Hypothalamus (tissue), 51 donors: ENCODE measurements at regions not wholly inside any gene's neighbourhood (a gene's known extent, or its start where the extent isn't known, plus 50 kb on each side); places are given as distances from the start of the nearest gene placed in this dataset.
"Not testable (repeated sequence)": the region's sequence is repeated elsewhere in the genome, so short reads cannot be mapped to it uniquely, and the experiment has no call there.

ENCODE experiments used
- DNase-seq, 51 donors: peaks; one replicate each; lab custom pipeline; 2025; lab: John Stamatoyannopoulos, UW

DNA sequence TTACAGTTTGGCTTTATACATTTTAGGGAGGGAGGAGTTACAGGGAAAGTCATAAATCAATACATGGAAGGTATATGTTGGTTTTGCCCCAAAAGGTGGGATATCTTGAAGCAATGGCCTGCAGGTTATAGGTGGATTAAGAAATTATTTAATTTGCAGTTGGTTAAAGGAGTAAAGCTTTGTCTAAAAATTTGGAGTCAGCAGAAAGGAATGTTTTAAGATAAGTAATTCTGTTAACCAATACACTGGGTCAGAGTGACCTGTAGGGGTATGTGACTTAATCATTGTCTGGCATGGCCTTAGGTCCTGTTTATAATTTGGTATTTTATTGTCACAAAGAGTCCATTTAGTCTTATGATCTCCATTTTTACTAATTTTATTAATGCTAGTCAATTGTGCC, 115.0 kb downstream of the AGTR2 start:
- no peak for DNase-seq

DNA sequence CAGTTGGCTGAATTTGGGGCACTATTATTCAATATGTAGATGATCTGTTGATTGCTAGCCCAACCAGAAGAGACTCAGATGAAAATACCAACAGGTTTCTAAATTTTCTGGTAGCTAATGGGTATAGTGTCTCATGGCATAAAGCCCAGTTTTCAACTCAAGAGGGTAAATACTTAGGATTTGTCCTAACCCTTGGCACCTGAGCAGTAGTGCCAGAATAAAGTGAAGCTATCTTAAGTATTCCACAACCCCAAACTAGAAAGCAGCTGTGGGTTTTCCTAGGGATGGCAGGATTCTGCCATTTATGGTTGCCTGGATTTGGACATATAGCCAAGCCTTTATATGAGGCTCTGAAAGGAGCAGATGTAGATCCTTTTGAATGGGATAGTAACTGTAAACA, 119.0 kb downstream of the AGTR2 start:
- DNase-seq, result no peak

DNA sequence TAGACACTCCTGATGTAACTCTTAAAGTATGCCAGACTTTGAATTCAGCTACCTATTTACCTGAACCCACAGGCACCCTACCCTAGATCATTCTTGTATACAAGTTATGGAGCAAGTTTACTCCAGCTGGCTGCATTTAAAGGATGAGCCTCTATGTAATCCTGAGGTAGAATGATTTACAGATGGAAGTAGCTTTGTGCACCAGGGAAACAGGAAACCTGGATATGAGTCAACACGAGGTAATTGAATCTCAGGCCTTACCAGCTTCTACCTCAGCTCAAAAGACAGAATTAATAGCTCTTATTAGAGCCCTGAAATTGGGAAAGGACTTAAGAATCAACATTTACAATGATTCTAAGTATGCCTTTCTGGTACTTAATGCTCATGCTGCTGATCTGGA, 119.8 kb downstream of the AGTR2 start:
- no peak for DNase-seq

DNA sequence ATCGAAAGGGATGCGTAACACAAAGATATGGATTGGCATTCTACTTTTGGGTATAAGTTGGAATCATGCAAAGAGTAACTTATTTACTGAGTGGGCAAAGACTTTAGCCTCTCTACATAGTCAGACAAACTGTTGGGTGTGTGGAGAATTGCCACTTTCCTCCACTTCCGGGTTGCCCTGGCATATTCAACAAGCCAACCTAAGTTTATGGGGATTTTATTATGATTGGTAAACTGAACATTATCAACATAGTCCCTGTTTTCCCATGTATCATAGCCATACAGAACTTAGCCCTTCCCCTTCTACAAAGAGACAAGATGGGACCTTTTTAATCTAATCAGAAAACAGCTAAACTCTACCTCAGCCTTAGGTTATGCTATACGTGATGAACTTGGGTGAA, 121.6 kb downstream of the AGTR2 start:
- no peak for DNase-seq

DNA sequence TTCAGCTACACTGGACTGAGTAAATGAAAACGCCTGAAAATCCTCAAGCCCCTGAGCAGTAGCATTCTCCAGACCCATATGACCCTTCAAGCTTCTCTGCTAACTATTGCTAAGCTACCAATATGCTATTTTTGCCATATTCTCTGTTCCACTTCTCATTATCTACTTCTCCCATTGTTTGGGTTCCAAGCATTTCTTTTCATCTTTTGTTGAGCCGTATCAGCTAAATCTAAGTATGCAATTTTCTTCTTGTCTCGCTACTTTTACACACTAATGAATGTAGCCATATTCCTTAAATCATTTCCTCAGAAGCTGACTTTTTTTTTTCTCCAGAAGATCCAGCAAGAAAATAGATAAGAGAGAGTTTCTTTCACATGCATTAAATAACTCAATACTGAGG, 128.4 kb downstream of the AGTR2 start:
- no peak for DNase-seq

DNA sequence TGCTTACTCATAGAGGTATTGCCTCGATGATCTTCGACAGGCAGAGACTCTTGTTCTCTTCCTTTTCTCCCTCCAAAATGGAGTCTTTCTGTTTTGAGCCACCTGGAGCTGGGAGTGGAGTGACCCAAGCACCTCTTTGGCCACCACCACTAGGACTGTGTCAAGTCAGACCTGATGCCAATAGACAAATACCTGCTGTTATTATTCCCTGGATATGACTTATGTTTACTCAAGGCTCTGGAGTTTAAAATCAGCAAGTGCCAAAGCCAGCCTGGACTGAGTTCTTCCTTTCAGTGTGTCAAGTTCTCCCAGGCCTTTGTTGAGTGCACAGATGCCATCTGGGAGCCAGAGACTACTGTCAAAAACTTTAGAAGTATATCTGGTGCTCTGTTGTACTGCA, 130.2 kb upstream of the SLC6A14 start:
- DNase-seq, result no peak

DNA sequence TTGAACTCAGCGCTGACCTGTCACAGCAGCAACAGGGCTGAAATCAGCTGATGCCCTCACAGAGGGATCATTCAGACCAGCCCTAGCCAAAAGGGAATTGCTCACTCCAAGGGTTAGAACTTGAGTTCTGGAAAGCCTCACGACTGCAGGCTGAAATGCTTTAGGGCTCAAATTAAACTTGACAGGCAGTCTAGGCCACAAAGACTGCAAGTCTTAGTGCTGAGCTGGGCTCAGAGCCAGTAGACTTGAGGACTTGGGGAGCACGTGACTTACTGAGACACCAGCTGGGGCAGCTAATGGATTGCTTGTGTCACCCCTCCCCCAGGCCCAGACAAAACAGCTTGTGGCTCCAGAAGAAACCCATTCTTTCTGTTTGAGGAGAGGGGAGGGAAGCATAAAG, 119.0 kb upstream of the SLC6A14 start:
- DNase-seq, result peak in 23 of 51 donors; percentile 0 to 26 (median 1)

DNA sequence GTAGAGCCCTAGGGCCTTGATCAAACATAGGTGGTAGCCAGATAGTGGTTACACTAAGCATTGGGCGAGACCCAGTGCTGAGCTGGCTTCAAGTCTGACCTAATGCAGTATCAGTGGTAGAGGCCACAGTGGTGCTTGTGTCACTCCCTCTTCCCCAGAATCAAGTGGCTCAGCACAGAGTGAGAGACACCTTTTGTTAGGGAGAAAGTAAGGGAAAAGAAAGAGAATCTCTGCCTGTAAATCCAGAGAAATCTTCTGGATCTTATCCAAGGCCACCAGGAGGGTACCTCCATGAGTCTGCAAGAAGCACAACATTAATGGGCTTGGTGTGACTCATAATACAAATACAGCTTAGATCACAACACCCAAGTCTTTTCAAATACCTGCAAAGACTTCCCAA, 117.7 kb upstream of the SLC6A14 start:
- no peak for DNase-seq

DNA sequence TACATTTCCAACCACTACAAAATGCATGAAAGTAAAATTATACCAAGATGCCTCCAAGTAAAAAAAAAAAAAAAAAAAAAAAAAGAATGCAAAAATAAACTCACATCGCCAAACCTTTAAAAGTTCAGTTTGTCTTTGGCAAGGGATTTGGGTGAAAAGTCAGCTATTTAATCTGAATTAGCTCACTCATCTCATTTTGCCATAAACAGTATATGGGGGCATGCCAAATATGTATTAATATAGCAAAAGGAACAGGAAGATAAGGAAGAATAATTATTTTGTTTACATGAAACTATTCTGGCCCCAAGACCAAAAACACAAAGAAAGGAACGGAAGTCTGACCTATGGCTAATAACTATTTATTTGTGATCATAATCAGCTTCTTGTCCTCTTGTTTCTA, 114.7 kb upstream of the SLC6A14 start:
- DNase-seq, result no peak

DNA sequence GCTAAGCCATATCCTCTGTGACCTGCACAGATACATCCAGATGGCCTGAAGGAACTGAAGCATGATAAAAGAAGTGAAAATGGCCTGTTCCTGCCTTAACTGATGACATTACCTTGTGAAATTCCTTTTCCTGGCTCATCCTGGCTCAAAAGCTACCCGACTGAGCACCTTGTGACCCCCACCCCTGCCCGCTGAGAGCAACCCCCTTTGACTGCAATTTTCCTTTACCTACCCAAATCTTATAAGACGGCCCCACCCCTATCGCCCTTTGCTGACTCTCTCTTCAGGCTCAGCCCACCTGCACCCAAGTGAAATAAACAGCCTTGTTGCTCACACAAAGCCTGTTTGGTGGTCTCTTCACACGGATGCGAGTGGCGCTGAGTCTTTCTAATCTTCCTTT, 104.4 kb upstream of the SLC6A14 start:
- not testable (repeated sequence) for DNase-seq

DNA sequence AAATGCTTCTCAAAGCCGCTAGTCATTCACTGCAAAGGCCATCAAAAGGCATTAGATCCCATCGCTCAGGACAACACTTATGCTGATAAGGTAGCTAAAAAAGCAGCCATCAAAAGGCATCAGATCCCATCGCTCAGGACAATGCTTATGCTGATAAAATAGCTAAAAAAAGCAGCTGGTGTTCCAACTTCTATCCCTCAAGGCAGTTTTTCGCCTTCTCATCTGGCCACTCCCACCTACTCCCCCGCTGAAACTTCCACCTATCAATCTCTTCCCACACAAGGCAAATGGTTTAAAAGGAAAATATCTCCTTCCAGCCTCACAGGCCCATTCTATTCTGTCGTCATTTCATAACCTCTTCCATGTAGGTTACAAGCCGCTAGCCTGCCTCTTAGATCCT, 101.6 kb upstream of the SLC6A14 start:
- not testable (repeated sequence) for DNase-seq

DNA sequence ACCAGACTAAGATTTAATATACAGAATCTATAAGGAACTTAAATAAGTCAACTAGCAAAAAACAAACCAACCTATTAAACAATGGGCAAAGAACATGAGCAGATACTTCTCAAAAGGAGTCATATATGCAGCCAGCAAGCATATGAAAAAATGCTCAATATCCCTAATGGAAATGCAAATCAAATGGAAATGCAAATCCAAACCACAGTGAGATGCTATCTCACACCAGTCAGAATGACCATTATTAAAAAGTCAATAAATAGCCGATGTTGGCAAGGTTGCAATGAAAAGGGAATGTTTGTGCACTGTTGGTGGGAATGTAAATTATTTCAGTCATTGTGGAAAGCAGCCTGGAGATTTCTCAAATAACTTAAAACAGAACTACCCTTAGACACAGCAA, 97.0 kb upstream of the SLC6A14 start:
- DNase-seq, result no peak

DNA sequence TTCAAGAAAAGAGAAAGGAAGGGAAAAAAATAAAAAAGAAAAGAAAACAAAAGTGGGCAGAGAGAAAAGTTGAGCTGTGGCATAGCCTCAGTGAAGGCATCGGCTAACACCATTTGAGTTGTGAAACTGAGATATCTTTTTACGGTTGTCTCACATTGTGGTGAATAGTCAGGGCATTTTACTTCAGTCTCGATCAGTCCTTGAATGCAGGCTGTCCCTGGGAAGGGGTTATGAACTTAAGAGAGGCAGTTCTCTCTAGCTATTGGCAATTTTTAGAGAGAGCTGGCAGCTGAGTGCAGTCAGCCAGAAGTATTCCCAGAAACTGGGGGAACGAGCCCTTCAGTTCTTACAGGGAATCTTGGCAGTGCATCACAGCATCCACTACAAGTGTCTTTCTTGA, 93.5 kb upstream of the SLC6A14 start:
- peak in 3 of 51 donors; percentile 0 for DNase-seq

DNA sequence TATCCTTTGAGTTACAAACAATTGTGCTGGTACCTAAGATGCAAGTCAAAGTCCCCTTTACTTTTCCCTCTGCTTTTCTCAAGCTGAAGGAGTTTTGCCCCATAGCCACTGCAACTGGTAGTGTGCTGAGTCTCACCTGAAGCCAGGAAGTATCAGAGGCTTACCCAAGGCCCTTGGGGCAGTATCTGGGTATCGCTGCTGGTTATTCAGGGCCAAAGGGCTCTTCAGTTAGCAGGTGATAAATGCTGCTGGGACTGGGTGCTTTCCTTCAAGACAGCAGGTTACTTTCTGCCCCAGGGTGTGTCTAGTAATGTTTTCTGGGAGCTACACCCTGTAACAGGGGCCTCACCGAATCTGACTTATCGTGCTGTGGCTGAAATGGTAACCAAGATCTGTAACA, 90.4 kb upstream of the SLC6A14 start:
- no peak for DNase-seq

DNA sequence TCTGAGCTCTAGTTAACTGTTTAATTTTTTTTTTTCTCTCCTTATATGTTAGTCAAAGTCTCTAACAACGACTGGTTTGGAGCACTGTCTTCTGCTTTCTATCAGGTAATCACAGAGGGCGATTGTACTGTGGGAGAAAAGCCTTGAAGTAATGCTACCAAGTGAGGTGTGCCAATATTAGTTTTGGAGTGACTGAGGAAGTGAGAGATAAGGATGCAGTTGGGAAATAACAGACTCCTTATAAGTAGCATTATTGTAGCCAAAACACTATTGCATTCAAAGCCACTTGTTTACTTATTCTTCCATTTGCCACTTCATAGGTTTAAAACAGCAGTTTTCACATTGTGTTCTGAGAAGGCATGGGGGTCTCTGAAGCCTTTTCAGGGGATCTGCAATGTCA, 79.1 kb upstream of the SLC6A14 start:
- no peak for DNase-seq

DNA sequence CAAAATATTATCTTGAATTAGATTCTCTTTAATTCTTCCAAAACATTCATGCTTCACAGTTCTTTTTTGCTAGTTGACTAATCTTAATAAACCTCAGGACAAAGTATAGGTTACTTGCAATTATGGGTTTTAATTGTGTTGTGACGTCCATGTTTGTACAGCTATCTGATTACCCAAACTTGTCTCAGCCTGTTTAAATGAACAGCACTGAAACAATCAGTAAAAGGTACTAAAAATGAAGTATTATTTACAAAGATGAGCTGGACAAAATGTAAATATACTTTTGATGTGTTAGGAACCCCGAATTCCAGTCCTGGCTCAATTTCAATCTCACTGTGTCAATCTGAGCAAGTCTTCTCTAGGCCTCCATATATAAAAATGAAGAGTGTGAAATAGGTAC, 57.4 kb upstream of the SLC6A14 start:
- no peak for DNase-seq

DNA sequence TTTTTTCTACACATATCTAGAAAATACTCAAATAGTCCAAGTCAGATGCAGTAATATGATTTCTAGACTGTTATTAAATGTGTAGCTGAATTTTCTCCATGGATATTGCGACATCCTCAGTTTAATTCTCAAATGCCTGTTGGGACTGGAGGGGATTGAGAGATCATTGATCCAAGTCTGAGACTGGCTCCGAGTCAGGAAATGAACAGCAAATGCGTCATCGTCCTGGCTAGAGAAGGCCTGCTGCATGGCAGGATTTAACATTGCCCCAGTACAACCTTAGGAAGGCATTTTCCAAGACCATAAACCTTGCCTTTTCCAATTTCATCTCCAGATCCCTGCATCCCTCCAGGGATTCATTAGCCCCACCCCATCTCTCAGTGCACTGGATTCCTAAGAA, 56.6 kb upstream of the SLC6A14 start:
- DNase-seq, result no peak

DNA sequence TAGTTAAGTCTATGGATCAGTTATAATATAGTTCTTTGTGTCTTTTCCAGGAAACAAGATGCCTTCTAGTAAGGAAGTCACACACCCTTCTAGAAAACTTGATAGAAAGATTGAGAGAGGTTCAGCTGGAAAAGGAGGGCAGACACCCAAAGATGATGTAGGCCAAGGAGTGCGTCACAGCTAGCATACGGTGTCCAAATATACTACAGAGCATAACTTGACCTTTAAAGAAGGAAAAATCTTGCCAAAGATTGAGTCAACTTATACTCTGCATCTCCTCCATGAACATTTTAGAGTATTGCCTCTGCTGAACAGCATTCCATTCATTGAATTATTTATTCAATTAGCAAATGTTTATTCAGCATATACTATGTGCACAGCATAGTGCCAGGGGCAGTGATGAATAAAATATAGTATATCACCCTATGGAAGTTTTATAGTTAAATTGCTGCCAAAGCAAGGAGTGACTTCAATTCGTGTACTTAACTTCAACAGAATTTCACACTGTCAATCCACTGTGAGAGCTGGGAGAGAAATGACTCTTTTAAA, 51.9 kb upstream of the SLC6A14 start:
- no peak for DNase-seq
